Myocyte (in vitro differentiated cells): ENCODE measurements at regions not wholly inside any gene's neighbourhood (a gene's known extent, or its start where the extent isn't known, plus 50 kb on each side); places are given as distances from the start of the nearest gene placed in this dataset.

Source experiments
- DNase-seq: peaks from one replicate; pipeline ENCODE4 v3.0.0-alpha.2; 2012; ENCODE audit warnings: low read depth

DNA sequence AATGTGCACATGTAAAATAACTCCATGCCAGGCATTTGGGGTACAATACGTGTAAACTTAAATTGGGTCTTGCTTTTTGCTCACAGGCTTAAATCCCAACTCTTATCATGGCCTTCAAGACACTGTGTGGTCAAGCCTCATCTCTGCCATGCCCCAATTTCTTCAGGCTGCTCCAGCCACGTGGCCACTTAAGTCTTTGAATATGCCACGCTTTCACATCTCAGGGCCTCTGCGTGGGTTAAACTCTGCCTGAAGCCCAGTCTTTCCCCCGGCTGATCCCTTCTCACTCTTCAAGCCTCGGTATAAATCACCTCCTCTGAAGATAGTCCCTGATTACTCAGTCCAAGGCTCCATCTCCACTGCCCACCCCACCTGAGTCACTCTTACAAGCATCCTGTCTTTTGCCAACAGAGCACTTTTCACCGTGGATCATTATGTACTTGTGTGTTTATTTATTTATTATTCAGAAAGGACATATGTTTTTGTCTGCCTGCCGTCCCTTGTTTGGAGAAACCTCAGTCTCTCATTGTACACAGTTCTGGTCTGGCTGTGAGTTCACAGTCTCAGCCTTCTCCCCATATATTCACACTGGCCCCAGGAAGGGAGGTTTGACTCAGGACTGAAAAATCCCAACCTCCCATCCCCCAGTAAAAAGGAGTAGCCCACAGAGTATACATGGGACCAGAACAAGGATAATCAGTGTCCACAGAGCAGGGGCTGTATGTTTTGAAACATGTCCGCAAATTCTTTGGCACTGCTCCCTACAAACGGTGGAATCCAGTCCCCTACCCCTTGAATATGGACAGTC, 344.7 kb downstream of the MN1 start:
- no peak for DNase-seq

DNA sequence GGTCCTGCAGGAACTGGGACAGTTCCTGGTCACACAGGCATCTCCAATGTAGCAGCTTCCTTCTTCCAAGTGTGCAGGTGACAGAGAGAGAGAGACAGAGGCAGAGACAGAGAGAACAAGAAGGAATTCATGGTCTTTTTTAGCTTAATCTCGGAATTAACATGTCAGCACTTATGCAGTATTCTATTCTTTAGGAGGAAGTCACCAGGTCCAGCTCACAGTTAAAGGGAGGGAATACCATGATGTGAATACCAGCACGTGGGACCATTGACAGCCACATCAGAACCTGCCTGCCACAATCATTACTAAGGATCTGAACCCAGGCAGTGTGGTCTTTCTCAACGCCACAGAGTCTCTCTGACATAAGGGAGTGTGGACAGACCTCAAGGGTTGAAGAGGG, 341.6 kb downstream of the MN1 start:
- no peak for DNase-seq

DNA sequence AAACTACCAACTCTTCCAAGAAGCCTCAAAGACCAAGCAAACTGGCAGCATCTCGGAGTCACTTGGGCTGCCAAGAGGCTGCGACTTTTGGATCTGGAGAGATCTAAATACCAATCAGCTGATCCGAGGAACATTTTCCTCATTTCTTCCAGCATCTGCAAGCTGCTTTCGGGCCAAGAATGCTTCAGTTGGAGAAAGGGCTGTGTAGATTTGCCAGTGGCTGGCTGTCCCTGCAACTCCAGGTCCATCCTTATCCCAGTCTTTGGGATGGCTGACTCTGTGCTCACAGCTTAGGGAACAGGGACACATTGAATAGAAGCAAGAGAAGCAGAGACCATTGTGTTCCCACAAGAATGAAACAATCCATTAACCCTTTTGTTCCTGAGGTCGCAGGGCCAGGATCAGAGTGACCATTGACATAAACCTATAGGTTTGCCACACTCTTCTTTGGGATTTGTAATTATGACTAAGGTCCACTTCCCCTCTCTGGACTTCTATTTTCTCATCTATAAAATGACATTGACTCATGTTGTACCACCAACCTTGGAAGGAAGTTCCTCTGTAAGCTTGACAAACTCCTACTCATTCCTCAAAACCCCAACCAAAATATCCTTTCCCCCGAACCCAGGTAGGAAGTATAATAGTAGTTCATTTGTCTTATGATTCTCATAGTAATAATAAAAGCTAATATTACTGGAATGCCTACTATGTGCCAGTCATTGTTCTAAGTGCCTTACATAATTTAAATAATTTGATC, 340.8 kb downstream of the MN1 start:
- no peak for DNase-seq

DNA sequence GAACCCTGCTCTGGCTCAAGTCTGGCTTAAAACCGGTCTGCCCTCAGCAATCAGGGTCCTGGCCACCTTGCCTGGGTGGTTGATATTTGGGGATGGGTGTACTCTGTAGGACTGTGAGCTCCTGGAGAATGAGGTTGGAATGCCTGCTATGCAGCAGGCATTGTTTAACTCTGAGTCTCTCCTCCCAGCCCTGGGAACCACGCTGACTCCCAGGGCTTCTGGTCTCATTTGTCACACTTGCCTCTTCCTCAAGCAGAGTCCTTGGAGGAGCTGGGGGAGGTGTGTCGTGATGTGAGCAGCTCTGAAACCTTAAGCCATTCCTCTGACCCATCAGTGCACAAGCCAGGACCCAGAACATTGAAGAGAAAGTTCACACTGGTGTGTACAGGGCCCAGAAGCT, 340.1 kb downstream of the MN1 start:
- DNase-seq: peak; percentile 81

DNA sequence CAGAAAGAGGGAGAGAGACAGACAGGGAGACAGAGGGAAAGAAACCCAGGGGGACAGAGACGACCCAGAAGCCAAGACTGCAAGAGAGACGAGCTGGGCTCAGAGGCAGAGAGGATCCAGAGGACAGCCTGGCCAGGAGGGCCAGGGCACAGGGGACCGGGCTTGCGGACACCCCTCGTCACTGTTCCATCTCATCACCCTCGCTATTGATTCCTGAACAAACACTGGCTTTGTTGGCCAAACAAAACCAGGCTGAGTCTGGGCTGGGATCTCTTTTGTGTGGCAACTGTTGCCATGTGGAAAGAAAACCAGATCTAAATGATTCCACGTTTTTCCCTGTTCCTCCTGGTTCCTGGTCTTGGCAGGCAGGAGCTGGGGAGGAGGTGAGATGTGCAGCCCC, 339.4 kb downstream of the MN1 start:
- no peak for DNase-seq

DNA sequence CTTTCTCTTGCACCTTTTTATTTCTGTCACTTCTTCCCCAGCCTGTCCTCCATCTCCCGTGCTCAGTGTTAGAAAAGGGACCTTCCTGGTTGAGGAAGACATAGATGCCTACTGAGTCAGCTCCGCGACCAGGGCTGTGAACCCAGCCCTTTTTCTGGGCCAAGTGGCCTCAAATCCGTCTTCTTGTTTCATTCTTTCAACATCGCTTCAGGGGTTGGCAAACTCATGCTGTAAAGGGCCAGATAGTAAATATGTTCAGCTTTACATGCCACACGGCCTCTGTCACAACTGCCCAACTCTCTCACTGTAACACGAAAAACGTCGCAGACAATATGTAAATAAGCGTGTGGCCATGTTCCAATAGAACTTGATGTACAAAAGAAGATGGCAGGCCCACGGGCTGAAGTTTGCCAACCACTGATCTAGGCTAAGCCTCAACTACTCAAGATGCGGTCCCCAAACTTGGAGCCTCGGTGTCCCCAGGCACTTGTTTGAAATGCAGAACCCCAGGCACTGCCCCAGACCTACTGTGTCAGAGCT, 338.4 kb downstream of the MN1 start:
- no peak for DNase-seq

DNA sequence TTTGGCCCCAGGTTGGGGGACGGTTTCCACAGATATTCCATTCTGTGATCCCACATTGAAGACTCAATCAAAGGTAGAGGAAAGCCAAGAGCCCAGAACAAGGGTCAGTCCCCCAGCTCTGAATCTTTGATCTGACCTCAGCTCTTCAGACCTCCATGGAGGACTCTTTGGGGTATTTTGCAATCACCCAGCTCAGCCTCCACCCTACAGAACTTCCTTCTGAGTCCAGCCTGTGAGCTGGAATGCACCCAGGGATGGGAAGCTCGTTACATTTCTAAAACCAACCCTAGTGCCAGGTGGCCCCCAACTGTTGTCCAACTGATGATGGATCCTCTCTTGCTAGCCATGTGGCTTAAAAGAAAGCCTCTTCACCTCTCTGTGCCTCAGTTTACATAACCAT, 335.3 kb downstream of the MN1 start:
- DNase-seq: no peak

DNA sequence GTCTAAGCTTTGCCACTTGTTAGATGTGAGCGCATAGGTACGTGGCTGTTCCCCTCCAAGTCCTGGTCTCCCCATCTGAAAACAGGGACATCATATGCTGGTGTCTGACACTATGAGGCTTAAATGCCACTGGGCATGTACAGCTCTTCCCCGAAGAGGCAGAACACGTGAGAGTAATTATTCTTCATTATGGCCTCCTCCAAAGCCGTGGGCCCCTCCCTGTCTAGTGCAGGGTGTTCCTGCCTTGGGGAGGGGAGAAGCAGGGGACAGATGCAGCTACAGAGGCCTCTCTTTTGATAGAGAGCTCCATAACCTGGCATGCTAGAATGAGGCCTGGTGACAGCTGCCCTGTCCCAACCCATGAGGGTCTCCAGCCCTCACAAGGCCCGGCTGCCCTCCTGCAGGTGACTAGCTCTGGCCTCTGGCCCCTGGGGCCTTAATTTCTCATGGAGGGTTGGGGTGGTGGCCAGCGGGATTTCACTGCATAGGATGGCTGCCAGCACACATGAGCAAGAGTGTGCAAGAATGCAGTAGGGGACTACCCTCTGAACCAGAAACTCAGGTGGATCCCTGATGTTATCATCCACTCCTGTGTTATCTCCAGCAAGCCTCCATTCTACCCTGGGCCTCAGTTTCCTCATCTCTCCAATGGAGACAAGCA, 334.6 kb downstream of the MN1 start:
- no peak for DNase-seq

DNA sequence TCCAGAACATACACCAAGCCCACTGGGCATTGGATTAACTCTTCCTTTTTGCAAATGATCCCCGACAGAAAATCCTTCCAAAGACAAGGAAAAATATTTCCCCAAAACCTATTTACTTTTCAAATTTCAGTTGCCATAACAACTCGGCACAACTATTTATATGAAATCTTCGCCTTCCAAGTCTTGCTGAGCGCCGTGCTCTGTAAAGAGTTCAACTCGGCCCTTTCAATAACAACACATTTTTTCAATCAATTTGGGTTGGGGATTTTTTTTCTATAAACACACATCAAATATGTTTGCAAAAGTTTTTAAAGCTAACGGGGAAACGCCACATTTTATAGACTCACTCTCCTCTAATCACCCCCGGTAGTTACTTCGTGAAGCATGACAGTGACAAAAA, 333.8 kb downstream of the MN1 start:
- no peak for DNase-seq

DNA sequence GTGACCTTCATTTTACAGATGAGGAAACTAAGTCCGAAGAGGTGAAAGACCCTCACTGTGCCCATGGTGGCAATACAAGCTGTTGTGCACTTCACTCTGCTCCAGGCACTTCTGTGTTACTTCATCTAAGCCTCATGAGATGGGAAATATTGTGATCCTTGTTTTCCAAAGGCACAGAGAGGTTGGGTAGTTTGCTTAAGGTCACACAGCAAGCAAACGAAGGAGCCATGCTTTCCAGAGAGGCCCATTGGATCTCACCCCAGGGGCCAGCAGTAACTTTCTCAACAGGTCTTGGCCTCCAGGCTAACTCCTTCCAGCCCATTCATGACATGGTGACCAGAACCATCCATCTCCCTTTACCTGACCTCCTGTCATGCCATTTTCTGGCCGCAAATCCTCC, 332.8 kb downstream of the MN1 start:
- no peak for DNase-seq

DNA sequence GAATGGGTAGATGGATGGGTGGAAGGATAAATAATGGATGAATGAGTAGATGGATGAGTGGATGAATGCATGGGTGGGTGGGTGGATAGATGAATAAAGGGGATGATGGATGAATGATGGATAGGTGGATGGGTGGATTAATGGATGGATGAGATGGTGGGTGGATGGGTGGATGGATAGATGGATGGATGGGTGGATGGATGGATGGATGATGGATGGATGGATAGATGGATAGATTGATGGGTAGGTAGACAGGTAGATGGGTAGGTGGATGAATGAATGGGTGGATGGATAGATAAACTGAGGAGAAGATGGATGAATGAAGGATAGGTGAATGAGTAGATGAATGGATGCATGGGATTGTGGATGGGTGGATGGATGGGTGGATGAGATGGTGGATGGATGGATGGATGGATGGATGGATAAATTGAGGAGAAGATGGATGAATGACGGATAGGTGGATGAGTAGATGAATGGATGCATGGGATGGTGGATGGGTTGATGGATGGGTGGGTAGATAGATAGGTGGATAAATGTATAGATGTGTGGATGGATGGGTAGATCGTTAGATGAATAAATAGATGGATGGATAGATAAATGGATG, 331.3 kb downstream of the MN1 start:
- DNase-seq: no peak

DNA sequence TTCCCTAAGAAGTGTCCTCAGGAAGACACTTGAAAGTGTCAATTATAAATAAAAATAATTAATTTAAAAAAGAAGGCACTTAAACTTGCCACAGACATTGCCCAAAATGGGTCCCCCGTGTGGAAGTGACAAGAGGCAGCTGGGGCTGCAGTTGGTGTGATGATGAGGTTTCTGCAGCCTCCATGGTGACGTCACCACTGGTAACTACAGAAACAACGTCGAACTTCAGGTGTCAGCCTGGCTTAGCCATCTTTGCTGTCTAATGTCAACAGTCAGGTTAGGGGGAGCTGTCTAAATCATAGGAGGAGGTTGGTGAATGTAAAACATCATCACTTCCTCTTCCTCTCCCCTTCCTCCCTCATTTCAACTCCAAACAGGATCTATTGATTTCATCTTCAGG, 328.6 kb downstream of the MN1 start:
- peak; percentile 49 for DNase-seq

DNA sequence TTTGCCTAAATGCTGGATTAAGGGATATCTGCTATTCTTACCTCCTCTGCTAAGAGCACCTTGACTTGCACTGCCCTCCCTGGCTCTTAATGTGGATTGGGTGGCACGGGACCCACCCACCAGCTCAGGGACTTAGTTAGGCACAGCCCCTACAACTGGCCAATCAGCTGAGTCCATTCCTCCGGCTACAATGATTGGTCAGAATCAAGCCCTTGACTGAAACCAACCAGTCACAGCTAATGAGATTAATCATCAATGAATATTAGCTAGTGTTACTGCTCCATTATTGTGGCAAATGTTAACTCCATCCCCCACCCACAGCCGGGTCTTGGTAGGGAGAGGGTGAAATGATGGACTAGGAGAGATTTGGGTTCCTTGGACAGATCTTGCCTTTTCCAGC, 328.0 kb downstream of the MN1 start:
- no peak for DNase-seq

DNA sequence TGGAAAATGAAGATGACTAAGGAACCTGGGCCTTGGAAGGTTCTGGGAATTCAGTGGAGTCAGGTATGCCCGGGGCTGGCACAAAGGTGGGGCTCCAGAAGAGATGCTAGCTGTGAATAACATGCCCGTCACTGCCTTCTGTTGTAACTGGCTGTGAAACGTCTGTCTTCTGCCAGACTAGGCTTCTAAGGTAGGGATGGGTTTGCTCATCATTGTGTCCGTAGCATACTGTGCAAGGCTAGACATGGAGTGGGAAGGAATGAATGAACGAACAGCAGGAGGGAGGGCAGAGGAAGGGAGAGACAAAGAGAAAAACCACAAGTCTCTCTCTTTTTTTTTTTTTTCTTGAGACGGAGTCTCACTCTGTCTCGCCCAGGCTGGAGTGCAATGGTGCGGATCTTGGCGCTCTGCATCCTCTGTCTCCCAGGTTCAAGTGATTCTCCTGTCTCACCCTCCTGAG, 327.4 kb downstream of the MN1 start:
- DNase-seq: no peak

DNA sequence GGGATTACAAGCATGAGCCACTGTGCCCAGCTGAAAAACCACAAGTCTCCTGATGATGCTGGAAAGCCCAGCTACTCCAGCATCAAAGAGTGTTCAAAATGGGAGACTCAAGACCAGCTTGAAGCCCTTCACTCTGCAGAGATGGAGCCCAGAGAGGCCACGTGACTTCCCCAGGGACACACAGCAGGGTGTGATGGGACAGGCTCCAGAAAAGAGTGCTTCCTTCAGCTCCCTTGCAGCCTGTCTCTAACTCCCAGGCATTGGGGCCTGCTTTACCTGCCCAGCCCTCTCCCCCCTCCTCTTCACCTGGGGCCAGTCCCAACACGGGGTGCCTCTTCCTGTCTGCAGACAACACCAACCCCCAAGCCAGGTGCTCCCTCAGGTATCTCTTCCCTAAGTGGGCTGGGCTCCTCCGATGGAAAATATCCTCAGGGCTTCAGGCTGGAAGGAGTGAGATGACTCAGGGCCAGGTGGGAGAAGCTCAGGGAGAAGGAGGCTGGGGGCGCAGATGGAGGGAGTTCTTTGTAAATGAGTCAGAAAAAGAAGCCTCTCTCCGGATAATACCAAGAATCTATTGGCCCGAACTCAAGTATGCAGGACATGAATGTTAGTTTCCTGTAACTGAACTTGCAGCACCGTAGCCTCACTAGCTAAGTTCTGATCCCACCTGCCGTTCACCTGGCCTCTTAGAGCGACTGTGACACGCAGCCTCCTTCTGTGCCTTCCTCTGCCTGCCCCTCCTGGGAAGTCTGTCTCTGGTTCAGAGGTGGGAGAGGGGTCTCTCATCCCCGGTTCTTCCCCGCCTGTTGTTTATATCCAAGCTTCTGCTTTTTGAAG, 326.6 kb downstream of the MN1 start:
- DNase-seq: peak; percentile 67

DNA sequence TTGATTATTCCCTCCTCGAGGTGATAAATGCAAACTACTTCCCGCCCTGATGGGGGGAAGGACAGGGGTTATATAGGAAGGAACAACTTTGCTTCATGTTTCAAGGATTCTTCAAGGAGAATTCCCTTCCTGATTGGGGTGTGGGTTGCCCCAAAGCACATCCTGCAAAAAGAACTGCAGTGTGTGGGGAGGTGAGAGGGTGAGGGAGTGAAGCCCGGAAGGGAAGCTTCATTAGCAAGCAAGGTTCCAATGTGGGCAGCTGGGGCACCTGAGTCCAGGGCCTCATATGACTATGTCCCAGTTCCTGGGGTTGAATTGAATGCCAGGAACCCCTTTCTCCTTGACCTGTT, 326.0 kb downstream of the MN1 start:
- no peak for DNase-seq

DNA sequence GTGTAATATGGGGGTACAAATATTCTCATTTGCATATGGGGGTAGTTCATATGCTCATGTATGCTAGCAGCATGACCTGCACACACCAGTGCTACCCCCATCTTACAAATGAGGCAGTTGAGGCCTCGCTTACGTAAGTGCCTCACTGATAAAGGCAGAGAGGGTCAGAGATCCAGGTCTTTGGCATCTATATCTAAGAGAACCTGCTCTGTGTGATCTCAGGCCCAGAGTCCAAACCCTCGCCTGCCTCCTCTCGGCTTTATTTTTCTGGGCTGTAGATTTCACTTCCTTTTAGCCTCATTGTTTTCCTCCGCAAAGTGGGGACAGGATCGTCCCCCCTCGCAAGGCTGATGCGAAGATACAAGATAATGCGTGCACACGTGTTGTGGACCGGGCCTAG, 325.2 kb downstream of the MN1 start:
- DNase-seq: no peak

DNA sequence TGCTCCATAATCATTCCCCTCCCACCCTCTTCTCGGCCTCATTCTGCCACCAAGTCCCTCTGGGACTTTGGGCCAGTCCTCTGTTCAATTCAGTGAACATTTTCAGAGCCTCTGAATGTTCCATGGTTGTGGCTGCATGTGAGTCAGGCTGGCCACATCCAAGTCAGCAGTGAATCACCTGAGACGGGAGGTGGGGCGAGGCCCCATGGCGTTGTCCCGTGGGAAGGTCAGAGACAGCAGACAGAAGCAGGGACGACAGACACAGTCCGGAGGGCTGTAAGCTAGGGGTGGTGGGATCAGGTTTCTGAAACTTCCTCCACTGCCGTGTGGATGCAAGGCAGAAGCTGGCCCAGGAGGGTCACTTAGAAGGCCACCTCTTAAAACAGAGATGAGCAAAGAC, 324.8 kb downstream of the MN1 start:
- peak; percentile 55 for DNase-seq

DNA sequence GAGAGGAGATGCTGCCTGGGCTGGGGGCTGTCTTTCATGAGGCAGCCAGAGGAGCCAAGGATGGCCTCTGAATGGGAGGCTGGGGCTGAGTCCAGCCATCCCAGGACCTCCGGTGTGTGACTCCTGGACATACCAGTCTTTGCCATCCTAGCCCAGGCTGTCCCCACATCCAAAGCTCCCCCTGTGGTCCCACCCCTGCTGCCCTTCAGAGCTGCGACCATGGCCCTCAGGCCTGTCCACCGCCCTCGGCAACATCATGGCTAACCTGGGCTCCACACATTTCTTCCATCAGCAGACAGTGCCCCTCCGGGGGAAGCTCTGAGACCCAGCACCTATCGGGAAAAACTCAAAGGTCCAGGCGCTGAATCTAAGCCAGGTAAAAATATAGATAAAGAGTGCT, 324.4 kb downstream of the MN1 start:
- no peak for DNase-seq

DNA sequence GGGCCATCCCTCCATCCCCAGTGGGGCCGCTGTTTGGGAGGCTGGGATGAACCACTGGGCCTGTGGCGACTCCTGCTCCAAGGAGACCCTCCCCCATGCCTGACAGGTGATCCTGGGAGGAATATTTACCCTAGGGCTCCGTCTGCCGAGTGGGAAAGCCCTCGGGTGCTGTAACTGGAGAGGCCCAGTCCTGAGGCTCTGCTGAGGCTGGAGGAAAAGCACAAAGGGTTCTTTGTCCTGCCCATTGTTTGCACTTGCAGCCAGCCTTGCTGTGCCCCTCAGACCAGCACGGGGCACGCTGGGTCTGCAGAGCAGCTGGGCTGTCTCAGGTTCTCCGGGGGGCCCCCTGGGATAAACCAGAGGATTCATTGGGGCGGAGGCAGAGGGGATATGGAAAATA, 321.1 kb downstream of the MN1 start:
- no peak for DNase-seq

DNA sequence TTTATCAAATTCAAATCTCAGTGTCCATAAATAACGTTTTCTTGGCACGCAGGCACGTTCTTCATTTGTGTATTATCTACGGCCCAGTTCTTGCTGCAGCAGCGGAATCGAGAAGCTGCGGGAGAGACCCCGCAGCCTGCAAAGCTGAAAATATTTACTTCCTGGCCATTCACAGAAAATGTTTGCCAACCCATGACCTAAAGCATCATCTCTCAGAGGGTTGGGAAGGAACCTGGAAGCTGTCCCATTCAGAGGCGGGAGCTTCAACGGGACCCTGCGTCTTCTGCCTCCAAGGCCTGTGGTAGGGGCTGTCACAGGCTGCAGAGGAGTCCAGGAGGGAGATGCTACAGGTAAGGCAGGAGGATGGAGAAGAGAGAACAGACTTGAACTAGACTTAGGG, 319.2 kb downstream of the MN1 start:
- no peak for DNase-seq
